ENCODE measurements at regions not wholly inside any gene's neighbourhood (a gene's known extent, or its start where the extent isn't known, plus 50 kb on each side); places are given as distances from the start of the nearest gene placed in this dataset.

- TF ChIP-seq CTCF (IDR thresholded peaks at IDR 0.05; ENCODE audit: control extremely low read depth in 1 of 3, insufficient read depth in 1 of 3, low read depth in 1 of 3, low read length in 3 of 3) (no peak), E2F6 (IDR thresholded peaks at IDR 0.05) (no peak), POLR2AphosphoS5 (IDR thresholded peaks at IDR 0.05; ENCODE audit: low read depth, low read length) (no peak), POU5F1 (IDR thresholded peaks at IDR 0.05; ENCODE audit: low read depth, low read length) (no peak), CEBPB (IDR thresholded peaks at IDR 0.05; ENCODE audit: low read depth, low read length) (no peak), HDAC2 (IDR thresholded peaks at IDR 0.05; ENCODE audit: borderline replicate concordance in 1 of 2, low read depth in 2 of 2, low read length in 2 of 2) (no peak), SP2 (IDR thresholded peaks at IDR 0.05; ENCODE audit: low read length) (no peak), TEAD4 (IDR thresholded peaks at IDR 0.05; ENCODE audit: low read depth, low read length) (no peak), MAFK (IDR thresholded peaks at IDR 0.05; ENCODE audit: low read depth, low read length) (no peak)
These were observed 160.9 kb upstream of the FMN2 start for GRCh38 chr1:239930686-239931262.

Measured in H1 (cell line).